ENCODE measurements at regions not wholly inside any gene's neighbourhood (a gene's known extent, or its start where the extent isn't known, plus 50 kb on each side); places are given as distances from the start of the nearest gene placed in this dataset.

- Histone ChIP-seq H2AK5ac (ENCODE audit: insufficient read length, low read length) (no peak overlapping the region), H2AFZ (ENCODE audit: low read length) (no peak overlapping the region), H4K5ac (ENCODE audit: insufficient read length, low read depth, low read length) (no peak overlapping the region), H3K18ac (ENCODE audit: insufficient read length, low read depth, low read length) (no peak overlapping the region), H3T11ph (ENCODE audit: low read length) (no peak overlapping the region), H3K27me3 (ENCODE audit: insufficient read depth, low read length) (no peaks in the 10 kb centered on the region), H3K4ac (ENCODE audit: low read depth, low read length) (no peak overlapping the region), H3K79me2 (ENCODE audit: insufficient read depth, low read length) (no peaks in the 10 kb centered on the region), H3K14ac (ENCODE audit: insufficient read depth, low read length) (no peak overlapping the region), H3K23me2 (ENCODE audit: insufficient read length, low read depth, low read length, poor library complexity, severe bottlenecking) (no peaks in the 10 kb centered on the region), H4K91ac (ENCODE audit: insufficient read length, low read depth, low read length) (no peak overlapping the region), H2BK12ac (ENCODE audit: insufficient read length, low read depth, low read length) (no peak overlapping the region), H2BK20ac (ENCODE audit: low read depth, low read length, poor library complexity, severe bottlenecking) (no peak overlapping the region), H4K20me1 (ENCODE audit: control insufficient read depth, insufficient read depth, insufficient read length) (no peaks in the 10 kb centered on the region), H3K79me1 (ENCODE audit: insufficient read depth, low read depth, low read length, poor library complexity, severe bottlenecking) (no peaks in the 10 kb centered on the region), H3K9me3 (ENCODE audit: control insufficient read depth, low read depth, low read length) (no peaks in the 10 kb centered on the region), H2BK15ac (ENCODE audit: low read depth, low read length) (no peak overlapping the region), H3K4me2 (ENCODE audit: insufficient read depth, insufficient read length, low read length) (no peak overlapping the region), H3K27ac (ENCODE audit: insufficient read length, low read depth, low read length) (no peak overlapping the region), H4K8ac (replicated peaks; ENCODE audit: insufficient read length, low read depth, low read length) (no peak overlapping the region), H3K56ac (ENCODE audit: insufficient read length, low read depth, low read length) (no peak overlapping the region), H2BK120ac (ENCODE audit: low read depth, low read length, poor library complexity, severe bottlenecking) (no peak overlapping the region), H2BK5ac (ENCODE audit: insufficient read length, low read length) (no peak overlapping the region), H3K23ac (ENCODE audit: insufficient read length, low read depth, low read length) (no peak overlapping the region), H3K4me1 (ENCODE audit: insufficient read depth, low read length) (peaks cover 6% of the 10 kb centered on the region; the same call in 1 of the 2 replicates), H3K9ac (ENCODE audit: extremely low read depth, insufficient read length, low read length) (no peak overlapping the region)
- DNase-seq = no peak
- WGBS (ENCODE audit: extremely low coverage, insufficient read length, low lambda C conversion rate) = no CpG with 5 or more reads among the region's 6 CpGs
- H3K9me3 Mint-ChIP-seq = no peaks in the 10 kb centered on the region
- no peak overlapping the region for H3K27ac Mint-ChIP-seq
- TF ChIP-seq, protein P1, sequence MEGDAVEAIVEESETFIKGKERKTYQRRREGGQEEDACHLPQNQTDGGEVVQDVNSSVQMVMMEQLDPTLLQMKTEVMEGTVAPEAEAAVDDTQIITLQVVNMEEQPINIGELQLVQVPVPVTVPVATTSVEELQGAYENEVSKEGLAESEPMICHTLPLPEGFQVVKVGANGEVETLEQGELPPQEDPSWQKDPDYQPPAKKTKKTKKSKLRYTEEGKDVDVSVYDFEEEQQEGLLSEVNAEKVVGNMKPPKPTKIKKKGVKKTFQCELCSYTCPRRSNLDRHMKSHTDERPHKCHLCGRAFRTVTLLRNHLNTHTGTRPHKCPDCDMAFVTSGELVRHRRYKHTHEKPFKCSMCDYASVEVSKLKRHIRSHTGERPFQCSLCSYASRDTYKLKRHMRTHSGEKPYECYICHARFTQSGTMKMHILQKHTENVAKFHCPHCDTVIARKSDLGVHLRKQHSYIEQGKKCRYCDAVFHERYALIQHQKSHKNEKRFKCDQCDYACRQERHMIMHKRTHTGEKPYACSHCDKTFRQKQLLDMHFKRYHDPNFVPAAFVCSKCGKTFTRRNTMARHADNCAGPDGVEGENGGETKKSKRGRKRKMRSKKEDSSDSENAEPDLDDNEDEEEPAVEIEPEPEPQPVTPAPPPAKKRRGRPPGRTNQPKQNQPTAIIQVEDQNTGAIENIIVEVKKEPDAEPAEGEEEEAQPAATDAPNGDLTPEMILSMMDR (conservative IDR thresholded peaks at IDR 0.05) = no peak
- no peak overlapping the region for H3K4me3 Mint-ChIP-seq
- peaks cover 30 to 40% of the 10 kb centered on the region in 2 experiments for H3K4me1 Mint-ChIP-seq
- H3K36me3 Mint-ChIP-seq (ENCODE audit: insufficient read depth in 1 of 3, low read depth in 3 of 3) = no peaks in the 10 kb centered on the region
- no peaks in the 10 kb centered on the region for H3K27me3 Mint-ChIP-seq (ENCODE audit: low read depth)
Measured at GRCh38 chr6:133051240-133051639, 189.9 kb upstream of the EYA4 start.
